ENCODE measurements at regions not wholly inside any gene's neighbourhood (a gene's known extent, or its start where the extent isn't known, plus 50 kb on each side); places are given as distances from the start of the nearest gene placed in this dataset.

- Histone ChIP-seq H3K27me3 (peaks cover 0 to 40% (median 0%) of the 10 kb centered on the region in 4 donors), H3K9me3 (peaks cover 0 to 11% (median 4%) of the 10 kb centered on the region in 4 donors), H3K4me1 (no peaks in the 10 kb centered on the region), H3K4me3 (no peak overlapping the region), H3K27ac (replicated peaks in 1 of 4) (no peak overlapping the region), H3K36me3 (no peaks in the 10 kb centered on the region)
- DNase-seq (ENCODE audit: extremely low spot score) = no peak
- intact Hi-C loops (cut with DNase I) = no loop called here
- 66% methylated on average over 18 of the region's 18 CpGs for whole genome bisulfite sequencing
- TF ChIP-seq, protein P1, sequence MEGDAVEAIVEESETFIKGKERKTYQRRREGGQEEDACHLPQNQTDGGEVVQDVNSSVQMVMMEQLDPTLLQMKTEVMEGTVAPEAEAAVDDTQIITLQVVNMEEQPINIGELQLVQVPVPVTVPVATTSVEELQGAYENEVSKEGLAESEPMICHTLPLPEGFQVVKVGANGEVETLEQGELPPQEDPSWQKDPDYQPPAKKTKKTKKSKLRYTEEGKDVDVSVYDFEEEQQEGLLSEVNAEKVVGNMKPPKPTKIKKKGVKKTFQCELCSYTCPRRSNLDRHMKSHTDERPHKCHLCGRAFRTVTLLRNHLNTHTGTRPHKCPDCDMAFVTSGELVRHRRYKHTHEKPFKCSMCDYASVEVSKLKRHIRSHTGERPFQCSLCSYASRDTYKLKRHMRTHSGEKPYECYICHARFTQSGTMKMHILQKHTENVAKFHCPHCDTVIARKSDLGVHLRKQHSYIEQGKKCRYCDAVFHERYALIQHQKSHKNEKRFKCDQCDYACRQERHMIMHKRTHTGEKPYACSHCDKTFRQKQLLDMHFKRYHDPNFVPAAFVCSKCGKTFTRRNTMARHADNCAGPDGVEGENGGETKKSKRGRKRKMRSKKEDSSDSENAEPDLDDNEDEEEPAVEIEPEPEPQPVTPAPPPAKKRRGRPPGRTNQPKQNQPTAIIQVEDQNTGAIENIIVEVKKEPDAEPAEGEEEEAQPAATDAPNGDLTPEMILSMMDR (IDR thresholded peaks at IDR 0.05) = no peak
- TF ChIP-seq EP300 (IDR thresholded peaks at IDR 0.05) (no peak), POLR2AphosphoS5 (IDR thresholded peaks at IDR 0.05) (no peak), POLR2A (IDR thresholded peaks at IDR 0.05; ENCODE audit: low read depth) (no peak)
These were observed 275.0 kb downstream of the ALG10 start for GRCh38 chr12:34297126-34297789.

- no peak for TF ChIP-seq POLR2AphosphoS5 (IDR thresholded peaks at IDR 0.05)
- no peaks in the 10 kb centered on the region for H3K4me1 ChIP-seq
- 75% methylated on average over 9 of the region's 9 CpGs for WGBS
- intact Hi-C loops (cut with DNase I) = no loop called here
- DNase-seq (ENCODE audit: extremely low spot score) = no peak
- no peak overlapping the region for H3K27ac ChIP-seq (replicated peaks in 1 of 4)
- no peak overlapping the region for H3K4me3 ChIP-seq
- no peaks in the 10 kb centered on the region for H3K36me3 ChIP-seq
- H3K9me3 ChIP-seq = peaks cover 0 to 15% (median 4%) of the 10 kb centered on the region in 4 donors
- H3K27me3 ChIP-seq = peaks cover 0 to 45% (median 0%) of the 10 kb centered on the region in 4 donors
These were observed 275.5 kb downstream of the ALG10 start for GRCh38 chr12:34297790-34298164.

DNA sequence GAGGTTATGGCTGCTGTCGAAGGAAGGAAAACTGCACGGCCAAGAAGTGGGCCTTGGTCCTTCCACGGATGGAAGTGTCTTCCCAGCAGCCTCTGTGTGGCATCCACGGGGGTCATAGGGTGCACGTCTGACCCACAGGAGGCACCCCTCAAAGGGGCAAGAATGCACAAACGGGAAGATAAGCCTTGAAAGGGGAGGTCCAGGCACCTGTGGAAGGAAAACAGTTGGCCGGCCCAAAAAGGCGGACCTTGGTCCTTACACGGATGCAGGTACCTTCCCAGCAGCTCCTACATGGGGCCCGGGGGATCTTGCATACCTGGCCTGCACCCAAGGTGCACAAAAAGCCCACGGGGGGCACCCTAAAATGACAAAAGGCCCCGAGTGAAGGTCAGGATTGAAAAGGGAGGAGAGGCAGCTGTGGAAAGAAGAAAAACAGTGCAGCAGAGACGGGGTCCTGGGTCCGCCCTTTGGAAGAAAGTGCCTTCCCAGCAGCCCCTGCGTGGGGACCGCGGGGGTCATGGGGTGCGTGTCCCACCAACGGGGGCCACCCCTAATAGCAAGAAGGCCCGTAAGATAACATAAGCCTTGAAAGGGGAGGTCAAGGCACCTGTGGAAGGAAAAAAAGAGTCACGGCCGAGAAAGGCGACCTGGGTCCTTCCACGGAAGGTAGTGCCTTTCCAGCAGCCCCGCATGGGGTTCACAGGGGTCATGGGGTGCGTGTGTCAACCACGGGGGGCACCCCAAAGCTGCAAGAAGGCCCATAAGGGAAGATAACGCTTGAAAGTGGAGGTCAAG lies 276.1 kb downstream of the ALG10 start:
- H3K27ac ChIP-seq (replicated peaks in 1 of 4) = no peak overlapping the region
- intact Hi-C loops (cut with DNase I) = no loop called here
- no peak for TF ChIP-seq POLR2A (IDR thresholded peaks at IDR 0.05; ENCODE audit: low read depth)
- no peak for TF ChIP-seq POLR2AphosphoS5 (IDR thresholded peaks at IDR 0.05)
- TF ChIP-seq EP300 (IDR thresholded peaks at IDR 0.05) = no peak
- TF ChIP-seq, protein P1 (IDR thresholded peaks at IDR 0.05) = no peak
- DNase-seq (ENCODE audit: extremely low spot score) = no peak
- H3K27me3 ChIP-seq = peaks cover 0 to 47% (median 0%) of the 10 kb centered on the region in 4 donors
- no peaks in the 10 kb centered on the region for H3K36me3 ChIP-seq
- H3K4me1 ChIP-seq = no peaks in the 10 kb centered on the region
- WGBS = 80% methylated on average over 28 of the region's 28 CpGs
- no peak overlapping the region for H3K4me3 ChIP-seq
- H3K9me3 ChIP-seq = peaks cover 0 to 21% (median 4%) of the 10 kb centered on the region in 4 donors

GRCh38 chr12:34298971-34299801 lies 276.9 kb downstream of the ALG10 start:
- peaks cover 0 to 27% (median 4%) of the 10 kb centered on the region in 4 donors for H3K9me3 ChIP-seq
- H3K27me3 ChIP-seq = peaks cover 0 to 47% (median 0%) of the 10 kb centered on the region in 4 donors
- no peak for DNase-seq (ENCODE audit: extremely low spot score)
- intact Hi-C loops (cut with DNase I) = no loop called here
- WGBS = 78% methylated on average over 35 of the region's 35 CpGs
- TF ChIP-seq, protein P1 (IDR thresholded peaks at IDR 0.05) = no peak
- no peak overlapping the region for H3K4me3 ChIP-seq
- no peaks in the 10 kb centered on the region for H3K4me1 ChIP-seq
- no peaks in the 10 kb centered on the region for H3K36me3 ChIP-seq
- H3K27ac ChIP-seq (replicated peaks in 1 of 4) = no peak overlapping the region

DNA sequence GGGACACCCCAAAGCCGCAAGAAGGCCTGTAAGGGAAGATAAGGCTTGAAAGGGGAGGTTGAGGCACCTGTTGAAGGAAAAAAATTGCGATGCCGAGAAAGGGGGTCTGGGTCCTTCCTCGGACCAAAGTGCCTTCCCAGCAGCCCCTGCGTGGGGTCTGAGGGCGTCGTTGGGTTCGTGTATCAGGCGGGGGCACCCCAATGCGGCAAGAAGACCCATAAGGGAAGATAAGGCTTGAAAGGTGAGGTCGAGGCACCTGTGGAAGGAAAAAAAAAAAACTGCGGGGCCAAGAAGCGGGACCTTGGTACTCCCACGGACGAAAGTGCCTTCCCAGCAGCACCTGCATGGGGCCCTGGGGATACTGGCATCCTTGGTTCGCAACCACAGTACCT lies 277.5 kb downstream of the ALG10 start:
- intact Hi-C loops (cut with DNase I) = no loop called here
- no peak for DNase-seq (ENCODE audit: extremely low spot score)
- H3K4me1 ChIP-seq = no peaks in the 10 kb centered on the region
- no peak overlapping the region for H3K27ac ChIP-seq (replicated peaks in 1 of 4)
- peaks cover 0 to 32% (median 4%) of the 10 kb centered on the region in 4 donors for H3K9me3 ChIP-seq
- peaks cover 0 to 47% (median 0%) of the 10 kb centered on the region in 4 donors for H3K27me3 ChIP-seq
- no peak overlapping the region for H3K4me3 ChIP-seq
- WGBS = 75% methylated on average over 16 of the region's 16 CpGs
- H3K36me3 ChIP-seq = no peaks in the 10 kb centered on the region
- TF ChIP-seq POLR2AphosphoS5 (IDR thresholded peaks at IDR 0.05) (no peak), EP300 (IDR thresholded peaks at IDR 0.05) (no peak), POLR2A (IDR thresholded peaks at IDR 0.05; ENCODE audit: low read depth) (no peak)
- TF ChIP-seq, protein P1 (IDR thresholded peaks at IDR 0.05) = no peak
